K562 (cell line): ENCODE measurements at regions not wholly inside any gene's neighbourhood (a gene's known extent, or its start where the extent isn't known, plus 50 kb on each side); places are given as distances from the start of the nearest gene placed in this dataset.

Source experiments
- BRF1 ChIP-seq: IDR thresholded peaks from 3 replicates; pipeline ENCODE4 v1.6.1; 2011; ENCODE audit warnings: borderline replicate concordance, mild to moderate bottlenecking; ENCODE audit not compliant: insufficient read length; ENCODE audit errors: extremely low read depth
- ESRRB ChIP-seq: fragments of 250-450 bp; sonication (Bioruptor Pico); IDR thresholded peaks from 2 replicates; pipeline ENCODE4 v1.5.0; 2020; ENCODE audit warnings: mild to moderate bottlenecking, moderate library complexity, borderline replicate concordance
- FOXJ3 ChIP-seq: sonication (generic); formaldehyde crosslinking; IDR thresholded peaks from 2 replicates; pipeline ENCODE4 v1.4.0; 2020; ENCODE audit warnings: mild to moderate bottlenecking, missing genetic modification reagents
- RUNX1 ChIP-seq: sonication (generic); IDR thresholded peaks from 2 replicates; pipeline ENCODE4 v1.6.1; 2016; ENCODE audit warnings: antibody characterized with exemption, low read depth
- TCF7L2 ChIP-seq: fragments of 150-350 bp; IDR thresholded peaks from 2 replicates; pipeline ENCODE4 v1.6.1; 2016; ENCODE audit warnings: low read depth, mild to moderate bottlenecking, low read length, moderate library complexity
- TRIM24 ChIP-seq, 2 experiments: fragments of 450-650 bp; IDR thresholded peaks; 2 replicates each; pipeline ENCODE4 v1.6.1; 2016
- ZNF197 ChIP-seq: fragments of 200-800 bp; sonication (Bioruptor generic); IDR thresholded peaks from 2 replicates; pipeline ENCODE4 v1.6.1; 2016; ENCODE audit warnings: low read depth, missing genetic modification characterization, missing compliant biosample characterization
- ZNF384 ChIP-seq: IDR thresholded peaks from 2 replicates; pipeline ENCODE4 v1.6.1; 2012; ENCODE audit warnings: low read depth, low read length, improper control_type of control experiment
- ZNF583 ChIP-seq: fragments of 250-450 bp; sonication (Bioruptor Pico); IDR thresholded peaks from 2 replicates; pipeline ENCODE4 v1.4.0; 2020
- ZNF668 ChIP-seq: fragments of 250-450 bp; sonication (Bioruptor Pico); IDR thresholded peaks from 2 replicates; pipeline ENCODE4 v1.8.0; 2022; ENCODE audit warnings: mild to moderate bottlenecking, inconsistent platforms
- ZNF764 ChIP-seq: fragments of 250-450 bp; sonication (Bioruptor Pico); IDR thresholded peaks from 2 replicates; pipeline ENCODE4 v1.4.0; 2020; ENCODE audit warnings: low read depth, mild to moderate bottlenecking, moderate library complexity
- ZSCAN32 ChIP-seq: fragments of 450-650 bp; formaldehyde crosslinking; IDR thresholded peaks from 2 replicates; pipeline ENCODE4 v1.4.0; 2020; ENCODE audit warnings: mild to moderate bottlenecking, moderate library complexity
- TF ChIP-seq, protein P1 (sequence below): fragments of 250-450 bp; sonication (Bioruptor Pico); IDR thresholded peaks from 2 replicates; pipeline ENCODE4 v1.4.0; 2020; ENCODE audit warnings: mild to moderate bottlenecking, moderate library complexity
- TF ChIP-seq, protein P2 (sequence below): fragments of 450-650 bp; IDR thresholded peaks from one replicate; pipeline ENCODE4 v1.6.1; 2018; ENCODE audit warnings: mild to moderate bottlenecking, moderate library complexity; ENCODE audit not compliant: partially characterized antibody
- TF ChIP-seq, protein P3 (sequence below), 2 experiments: fragments of 200-800 bp in 1 of 2; sonication (Bioruptor generic) in 1 of 2; sonication (generic) in 1 of 2; formaldehyde crosslinking in 1 of 2; IDR thresholded peaks in 1 of 2; conservative IDR thresholded peaks in 1 of 2; 2 replicates each; pipeline versions ENCODE4 v1.5.0 to v1.6.1; 2016 to 2020; ENCODE audit warnings: missing compliant biosample characterization in 1 of 2, missing genetic modification characterization in 1 of 2, missing genetic modification reagents in 1 of 2
- TF ChIP-seq, protein P4 (sequence below): fragments of 250-450 bp; sonication (Bioruptor Pico); IDR thresholded peaks from 2 replicates; pipeline ENCODE4 v1.5.0; 2021
- TF ChIP-seq, protein P5 (sequence below): fragments of 250-450 bp; sonication (Bioruptor Pico); IDR thresholded peaks from 2 replicates; pipeline ENCODE4 v1.4.0; 2020

DNA sequence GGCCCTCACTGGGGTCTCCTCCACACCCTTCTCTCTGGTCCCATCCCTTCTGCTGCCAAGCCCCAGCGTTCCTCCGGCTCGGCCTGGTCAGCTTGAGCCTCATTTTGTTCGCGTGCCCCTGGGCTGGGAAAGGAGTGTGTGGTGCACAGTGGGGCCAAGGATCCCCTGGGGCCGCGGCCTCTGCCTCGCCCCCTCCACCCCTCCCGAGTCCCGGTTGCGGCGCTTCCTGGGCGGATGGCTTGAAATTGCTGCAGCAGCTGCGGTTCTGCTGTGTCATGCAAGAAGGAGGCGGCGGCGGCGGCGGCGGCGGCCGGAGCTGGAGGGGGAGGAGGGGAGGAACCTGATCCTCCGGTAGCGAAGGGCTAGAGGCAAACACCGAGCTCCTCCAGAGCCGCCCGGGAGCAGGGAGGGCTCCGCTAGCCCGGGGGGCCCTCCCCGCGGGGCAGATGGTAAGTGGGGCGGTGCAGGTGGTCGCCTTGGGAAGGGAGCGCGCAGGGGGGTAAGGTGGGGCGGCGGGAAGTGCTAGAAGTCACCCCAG, 217.8 kb upstream of the MKLN1 start (continued):
- TF ChIP-seq TCF7L2: no peak
- TF ChIP-seq, protein P1, sequence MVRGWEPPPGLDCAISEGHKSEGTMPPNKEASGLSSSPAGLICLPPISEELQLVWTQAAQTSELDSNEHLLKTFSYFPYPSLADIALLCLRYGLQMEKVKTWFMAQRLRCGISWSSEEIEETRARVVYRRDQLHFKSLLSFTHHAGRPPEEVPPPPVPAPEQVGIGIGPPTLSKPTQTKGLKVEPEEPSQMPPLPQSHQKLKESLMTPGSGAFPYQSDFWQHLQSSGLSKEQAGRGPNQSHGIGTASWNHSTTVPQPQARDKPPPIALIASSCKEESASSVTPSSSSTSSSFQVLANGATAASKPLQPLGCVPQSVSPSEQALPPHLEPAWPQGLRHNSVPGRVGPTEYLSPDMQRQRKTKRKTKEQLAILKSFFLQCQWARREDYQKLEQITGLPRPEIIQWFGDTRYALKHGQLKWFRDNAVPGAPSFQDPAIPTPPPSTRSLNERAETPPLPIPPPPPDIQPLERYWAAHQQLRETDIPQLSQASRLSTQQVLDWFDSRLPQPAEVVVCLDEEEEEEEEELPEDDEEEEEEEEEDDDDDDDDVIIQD (CRISPR knock-in tag): no peak
- no peak for TF ChIP-seq ZNF764 (CRISPR knock-in tag)
- TF ChIP-seq, protein P2, sequence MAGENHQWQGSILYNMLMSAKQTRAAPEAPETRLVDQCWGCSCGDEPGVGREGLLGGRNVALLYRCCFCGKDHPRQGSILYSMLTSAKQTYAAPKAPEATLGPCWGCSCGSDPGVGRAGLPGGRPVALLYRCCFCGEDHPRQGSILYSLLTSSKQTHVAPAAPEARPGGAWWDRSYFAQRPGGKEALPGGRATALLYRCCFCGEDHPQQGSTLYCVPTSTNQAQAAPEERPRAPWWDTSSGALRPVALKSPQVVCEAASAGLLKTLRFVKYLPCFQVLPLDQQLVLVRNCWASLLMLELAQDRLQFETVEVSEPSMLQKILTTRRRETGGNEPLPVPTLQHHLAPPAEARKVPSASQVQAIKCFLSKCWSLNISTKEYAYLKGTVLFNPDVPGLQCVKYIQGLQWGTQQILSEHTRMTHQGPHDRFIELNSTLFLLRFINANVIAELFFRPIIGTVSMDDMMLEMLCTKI: no peak
- 0 out of 2 replicates have a peak, but pooled peaks have one; percentile 19 for TF ChIP-seq RUNX1
- 0 out of 2 replicates have a peak, but pooled peaks have one; percentile 6 for TF ChIP-seq ZNF384
- no peak for TF ChIP-seq ZNF197 (CRISPR knock-in tag)
- no peak for TF ChIP-seq BRF1
- no peak for TF ChIP-seq ZNF668 (CRISPR knock-in tag)
- TF ChIP-seq ZSCAN32 (CRISPR knock-in tag): no peak
- peak; percentile 59 to 76; a peak in 3 of 4 replicates for TF ChIP-seq TRIM24 (IDR thresholded peaks at IDR 0.05)
- TF ChIP-seq ZNF583 (CRISPR knock-in tag): no peak
- TF ChIP-seq, protein P3, sequence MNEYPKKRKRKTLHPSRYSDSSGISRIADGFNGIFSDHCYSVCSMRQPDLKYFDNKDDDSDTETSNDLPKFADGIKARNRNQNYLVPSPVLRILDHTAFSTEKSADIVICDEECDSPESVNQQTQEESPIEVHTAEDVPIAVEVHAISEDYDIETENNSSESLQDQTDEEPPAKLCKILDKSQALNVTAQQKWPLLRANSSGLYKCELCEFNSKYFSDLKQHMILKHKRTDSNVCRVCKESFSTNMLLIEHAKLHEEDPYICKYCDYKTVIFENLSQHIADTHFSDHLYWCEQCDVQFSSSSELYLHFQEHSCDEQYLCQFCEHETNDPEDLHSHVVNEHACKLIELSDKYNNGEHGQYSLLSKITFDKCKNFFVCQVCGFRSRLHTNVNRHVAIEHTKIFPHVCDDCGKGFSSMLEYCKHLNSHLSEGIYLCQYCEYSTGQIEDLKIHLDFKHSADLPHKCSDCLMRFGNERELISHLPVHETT (CRISPR knock-in tag; conservative IDR thresholded peaks at IDR 0.05 in 1 of 2, IDR thresholded peaks at IDR 0.05 in 1 of 2): peak in 1 of 2 experiments; percentile 95; a peak in 2 of 4 replicates
- no peak for TF ChIP-seq FOXJ3 (CRISPR knock-in tag)
- TF ChIP-seq, protein P4, sequence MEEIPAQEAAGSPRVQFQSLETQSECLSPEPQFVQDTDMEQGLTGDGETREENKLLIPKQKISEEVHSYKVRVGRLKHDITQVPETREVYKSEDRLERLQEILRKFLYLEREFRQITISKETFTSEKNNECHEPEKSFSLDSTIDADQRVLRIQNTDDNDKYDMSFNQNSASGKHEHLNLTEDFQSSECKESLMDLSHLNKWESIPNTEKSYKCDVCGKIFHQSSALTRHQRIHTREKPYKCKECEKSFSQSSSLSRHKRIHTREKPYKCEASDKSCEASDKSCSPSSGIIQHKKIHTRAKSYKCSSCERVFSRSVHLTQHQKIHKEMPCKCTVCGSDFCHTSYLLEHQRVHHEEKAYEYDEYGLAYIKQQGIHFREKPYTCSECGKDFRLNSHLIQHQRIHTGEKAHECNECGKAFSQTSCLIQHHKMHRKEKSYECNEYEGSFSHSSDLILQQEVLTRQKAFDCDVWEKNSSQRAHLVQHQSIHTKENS (CRISPR knock-in tag): no peak
- TF ChIP-seq, protein P5, sequence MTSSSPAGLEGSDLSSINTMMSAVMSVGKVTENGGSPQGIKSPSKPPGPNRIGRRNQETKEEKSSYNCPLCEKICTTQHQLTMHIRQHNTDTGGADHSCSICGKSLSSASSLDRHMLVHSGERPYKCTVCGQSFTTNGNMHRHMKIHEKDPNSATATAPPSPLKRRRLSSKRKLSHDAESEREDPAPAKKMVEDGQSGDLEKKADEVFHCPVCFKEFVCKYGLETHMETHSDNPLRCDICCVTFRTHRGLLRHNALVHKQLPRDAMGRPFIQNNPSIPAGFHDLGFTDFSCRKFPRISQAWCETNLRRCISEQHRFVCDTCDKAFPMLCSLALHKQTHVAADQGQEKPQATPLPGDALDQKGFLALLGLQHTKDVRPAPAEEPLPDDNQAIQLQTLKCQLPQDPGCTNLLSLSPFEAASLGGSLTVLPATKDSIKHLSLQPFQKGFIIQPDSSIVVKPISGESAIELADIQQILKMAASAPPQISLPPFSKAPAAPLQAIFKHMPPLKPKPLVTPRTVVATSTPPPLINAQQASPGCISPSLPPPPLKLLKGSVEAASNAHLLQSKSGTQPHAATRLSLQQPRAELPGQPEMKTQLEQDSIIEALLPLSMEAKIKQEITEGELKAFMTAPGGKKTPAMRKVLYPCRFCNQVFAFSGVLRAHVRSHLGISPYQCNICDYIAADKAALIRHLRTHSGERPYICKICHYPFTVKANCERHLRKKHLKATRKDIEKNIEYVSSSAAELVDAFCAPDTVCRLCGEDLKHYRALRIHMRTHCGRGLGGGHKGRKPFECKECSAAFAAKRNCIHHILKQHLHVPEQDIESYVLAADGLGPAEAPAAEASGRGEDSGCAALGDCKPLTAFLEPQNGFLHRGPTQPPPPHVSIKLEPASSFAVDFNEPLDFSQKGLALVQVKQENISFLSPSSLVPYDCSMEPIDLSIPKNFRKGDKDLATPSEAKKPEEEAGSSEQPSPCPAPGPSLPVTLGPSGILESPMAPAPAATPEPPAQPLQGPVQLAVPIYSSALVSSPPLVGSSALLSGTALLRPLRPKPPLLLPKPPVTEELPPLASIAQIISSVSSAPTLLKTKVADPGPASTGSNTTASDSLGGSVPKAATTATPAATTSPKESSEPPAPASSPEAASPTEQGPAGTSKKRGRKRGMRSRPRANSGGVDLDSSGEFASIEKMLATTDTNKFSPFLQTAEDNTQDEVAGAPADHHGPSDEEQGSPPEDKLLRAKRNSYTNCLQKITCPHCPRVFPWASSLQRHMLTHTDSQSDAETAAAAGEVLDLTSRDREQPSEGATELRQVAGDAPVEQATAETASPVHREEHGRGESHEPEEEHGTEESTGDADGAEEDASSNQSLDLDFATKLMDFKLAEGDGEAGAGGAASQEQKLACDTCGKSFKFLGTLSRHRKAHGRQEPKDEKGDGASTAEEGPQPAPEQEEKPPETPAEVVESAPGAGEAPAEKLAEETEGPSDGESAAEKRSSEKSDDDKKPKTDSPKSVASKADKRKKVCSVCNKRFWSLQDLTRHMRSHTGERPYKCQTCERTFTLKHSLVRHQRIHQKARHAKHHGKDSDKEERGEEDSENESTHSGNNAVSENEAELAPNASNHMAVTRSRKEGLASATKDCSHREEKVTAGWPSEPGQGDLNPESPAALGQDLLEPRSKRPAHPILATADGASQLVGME (CRISPR knock-in tag): no peak; the same call in 1 of the 2 replicates
- no peak for TF ChIP-seq ESRRB
